UCSD-AML1 (cell line): ENCODE measurements at regions not wholly inside any gene's neighbourhood (a gene's known extent, or its start where the extent isn't known, plus 50 kb on each side); places are given as distances from the start of the nearest gene placed in this dataset.

ENCODE experiments used
- DNase-seq: peaks from one replicate; lab custom pipeline; 2025; ENCODE audit not compliant: unreplicated experiment; lab: John Stamatoyannopoulos, UW

- DNase-seq = peak; percentile 48
Observed at GRCh38 chr20:22333885-22334545, 250.4 kb downstream of the FOXA2 start.

- DNase-seq = no peak
Observed at GRCh38 chr20:22324505-22324904, 259.9 kb downstream of the FOXA2 start.

GRCh38 chr20:22322513-22322912 lies 261.9 kb downstream of the FOXA2 start:
- DNase-seq = no peak

GRCh38 chr20:22321191-22321590 lies 263.2 kb downstream of the FOXA2 start:
- no peak for DNase-seq

- no peak for DNase-seq
Observed at GRCh38 chr20:22320245-22320915, 264.0 kb downstream of the FOXA2 start.

- no peak for DNase-seq
Observed at GRCh38 chr20:22315771-22316170, 268.6 kb downstream of the FOXA2 start.

GRCh38 chr20:22315073-22315472 lies 269.3 kb downstream of the FOXA2 start:
- DNase-seq = no peak

GRCh38 chr20:22312744-22313346 lies 271.5 kb downstream of the FOXA2 start:
- no peak for DNase-seq

- DNase-seq = no peak
Observed at GRCh38 chr20:22308934-22309333, 275.4 kb downstream of the FOXA2 start.

- DNase-seq = no peak
Observed at GRCh38 chr20:22307409-22307808, 277.0 kb downstream of the FOXA2 start.

GRCh38 chr20:22305381-22305780 lies 279.0 kb downstream of the FOXA2 start:
- no peak for DNase-seq

- no peak for DNase-seq
Observed at GRCh38 chr20:22303523-22303922, 280.8 kb downstream of the FOXA2 start.

GRCh38 chr20:22302039-22302438 lies 282.3 kb downstream of the FOXA2 start:
- DNase-seq = no peak

GRCh38 chr20:22293886-22294285 lies 290.5 kb downstream of the FOXA2 start:
- DNase-seq = no peak

GRCh38 chr20:22289442-22289841 lies 294.9 kb downstream of the FOXA2 start:
- DNase-seq = no peak

- no peak for DNase-seq
Observed at GRCh38 chr20:22288957-22289356, 295.4 kb downstream of the FOXA2 start.

- DNase-seq = no peak
Observed at GRCh38 chr20:22288156-22288555, 296.2 kb downstream of the FOXA2 start.

GRCh38 chr20:22285555-22285954 lies 298.8 kb downstream of the FOXA2 start:
- DNase-seq = no peak

- DNase-seq = no peak
Observed at GRCh38 chr20:22282696-22283095, 301.7 kb downstream of the FOXA2 start.

- DNase-seq = no peak
Observed at GRCh38 chr20:22274330-22274729, 310.0 kb downstream of the FOXA2 start.

GRCh38 chr20:22268675-22269074 lies 315.7 kb downstream of the FOXA2 start:
- no peak for DNase-seq

- no peak for DNase-seq
Observed at GRCh38 chr20:22264917-22265316, 319.5 kb downstream of the FOXA2 start.
